NCI-H2029 (cell line): ENCODE measurements at regions not wholly inside any gene's neighbourhood (a gene's known extent, or its start where the extent isn't known, plus 50 kb on each side); places are given as distances from the start of the nearest gene placed in this dataset.

Experiments used
- DNase-seq: peaks from one replicate; lab custom pipeline; 2025; lab: John Stamatoyannopoulos, UW

DNA sequence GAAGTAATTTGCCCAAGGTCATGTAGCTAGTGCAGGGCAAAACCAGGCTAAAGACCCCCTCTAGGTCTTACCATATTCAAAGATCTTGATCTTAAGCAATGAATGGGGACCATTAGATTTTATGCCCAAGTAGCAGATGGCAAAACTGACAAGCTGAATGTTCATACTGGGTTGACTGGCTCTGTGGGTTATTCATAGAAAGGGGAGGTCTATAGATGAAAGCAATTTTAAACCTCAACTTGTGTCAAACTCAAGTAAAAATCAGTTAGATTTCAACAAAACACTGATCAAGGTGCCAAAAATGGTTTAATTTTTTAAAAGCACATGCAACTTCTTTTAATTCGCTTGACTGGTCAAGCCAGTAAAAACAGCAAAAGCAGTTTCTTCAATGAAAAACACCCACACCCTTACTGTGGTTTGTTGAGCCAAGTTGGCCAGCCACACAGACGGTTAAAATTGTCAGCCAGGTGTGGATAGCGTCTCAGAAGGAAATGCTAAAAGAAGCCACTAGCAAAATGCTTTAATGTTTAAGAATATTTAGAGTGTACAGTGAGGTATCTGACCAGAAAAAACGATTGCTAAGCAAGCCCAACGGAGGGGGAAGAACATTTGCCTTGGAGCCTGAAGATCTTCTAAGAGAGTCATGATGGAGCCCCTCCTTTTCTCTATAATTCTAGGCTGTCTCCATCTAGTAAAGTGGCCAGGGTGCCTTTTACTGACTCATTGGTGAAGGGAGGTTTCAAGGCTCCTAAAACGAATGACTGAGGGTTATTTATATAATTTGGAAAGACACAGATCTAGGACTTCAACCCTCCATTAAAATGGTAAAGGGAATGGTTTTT is 539.6 kb upstream of the CLINT1 start:
- DNase-seq, result no peak

- DNase-seq, result no peak
These were observed 538.3 kb upstream of the CLINT1 start for GRCh38 chr5:158397278-158397677.

DNA sequence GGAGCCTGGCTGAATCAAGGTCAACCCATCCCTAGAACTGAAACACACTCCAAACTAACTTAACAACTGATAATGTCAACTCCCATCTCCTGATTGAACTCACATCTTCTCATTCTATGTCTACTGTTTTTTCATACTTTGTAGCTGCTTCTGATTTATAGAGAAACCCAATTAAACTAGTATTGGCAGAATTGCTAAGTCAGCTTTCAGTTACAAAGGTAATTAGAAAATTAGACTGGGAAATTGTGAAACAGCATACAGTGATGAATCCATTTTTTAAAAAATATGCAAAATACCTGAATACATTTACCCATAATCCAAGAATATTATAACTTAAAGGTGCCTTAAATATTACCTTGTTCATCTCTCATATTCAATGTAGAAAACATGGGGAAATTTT is 535.2 kb upstream of the CLINT1 start:
- DNase-seq, result no peak

DNA sequence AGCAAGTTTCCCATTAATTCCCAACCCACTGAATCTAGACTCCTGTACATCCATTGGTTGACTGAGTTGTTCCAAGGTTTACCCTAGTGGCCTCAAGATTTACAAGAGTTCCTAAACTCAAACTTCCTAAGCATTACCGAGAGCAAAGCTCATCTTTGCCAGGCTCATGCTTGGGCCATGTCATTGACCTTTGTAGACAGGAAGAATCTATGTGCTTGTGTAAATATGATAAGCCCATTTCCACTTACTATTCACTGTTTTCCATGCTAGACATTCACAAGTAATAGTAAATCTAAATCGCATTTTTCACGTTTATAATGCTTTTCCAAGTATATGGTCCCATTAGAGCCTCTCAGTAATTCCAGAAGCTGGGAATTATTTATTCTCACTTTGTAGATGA is 534.5 kb upstream of the CLINT1 start:
- DNase-seq, result no peak

DNA sequence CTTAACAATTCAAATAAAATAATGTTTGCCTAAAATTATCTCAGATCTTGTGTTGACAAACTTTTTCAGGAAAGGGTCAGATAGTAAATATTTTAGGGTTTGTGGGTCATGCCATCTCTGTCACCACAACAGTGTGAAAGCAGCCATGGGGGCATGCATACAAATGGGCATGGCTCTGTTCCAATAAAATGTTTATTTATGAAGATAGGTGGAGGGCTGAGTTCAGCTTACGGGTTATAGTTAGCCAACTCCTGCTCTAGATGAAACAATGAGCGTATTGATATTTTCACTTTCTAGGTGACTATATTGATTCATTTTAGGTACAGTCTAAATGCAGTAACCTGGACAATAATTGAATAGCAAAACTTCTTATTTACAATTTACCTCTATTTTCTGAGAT is 533.8 kb upstream of the CLINT1 start:
- no peak for DNase-seq

GRCh38 chr5:158390577-158390976 is 531.6 kb upstream of the CLINT1 start:
- DNase-seq, result no peak

DNA sequence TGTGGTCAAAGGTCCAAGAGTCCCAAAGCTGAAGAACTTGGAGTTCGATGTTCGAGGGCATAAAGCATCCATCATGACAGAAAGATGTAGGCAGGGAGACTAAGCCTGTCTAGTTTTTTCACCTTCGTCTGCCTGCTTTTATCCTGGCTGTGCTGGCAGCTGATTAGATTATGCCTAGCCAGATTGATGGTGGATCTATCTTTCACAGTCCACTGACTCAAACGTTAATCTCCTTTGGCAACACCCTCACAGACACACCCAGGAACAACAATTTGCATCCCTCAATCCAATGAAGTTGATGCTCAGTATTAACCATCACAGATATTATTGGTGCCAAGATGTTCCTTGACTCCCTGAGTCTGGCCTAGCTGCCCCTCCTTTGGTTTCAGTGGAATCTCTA is 530.8 kb upstream of the CLINT1 start:
- no peak for DNase-seq

DNA sequence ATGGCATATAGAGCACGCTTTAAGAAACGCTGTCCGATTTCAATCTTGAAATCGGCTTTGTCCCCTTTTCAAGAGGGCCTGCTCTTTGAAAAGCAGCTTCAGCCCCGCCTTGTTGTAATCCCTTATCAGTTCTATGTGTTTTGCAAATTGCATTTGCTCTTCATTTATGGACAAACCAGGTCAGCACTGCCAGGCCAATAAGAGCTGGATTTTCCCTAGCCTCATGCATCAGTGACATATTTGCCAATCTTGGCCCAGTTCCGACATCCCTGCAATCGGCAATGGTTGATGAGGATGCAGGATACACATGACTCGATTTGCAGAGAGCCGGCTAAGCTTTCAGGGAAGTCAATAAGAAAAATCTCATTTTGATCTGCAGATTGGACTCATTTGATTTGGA is 529.1 kb upstream of the CLINT1 start:
- no peak for DNase-seq

- DNase-seq, result no peak
These were observed 528.6 kb upstream of the CLINT1 start for GRCh38 chr5:158387499-158387898.

GRCh38 chr5:158385982-158386381 is 527.0 kb upstream of the CLINT1 start:
- no peak for DNase-seq

DNA sequence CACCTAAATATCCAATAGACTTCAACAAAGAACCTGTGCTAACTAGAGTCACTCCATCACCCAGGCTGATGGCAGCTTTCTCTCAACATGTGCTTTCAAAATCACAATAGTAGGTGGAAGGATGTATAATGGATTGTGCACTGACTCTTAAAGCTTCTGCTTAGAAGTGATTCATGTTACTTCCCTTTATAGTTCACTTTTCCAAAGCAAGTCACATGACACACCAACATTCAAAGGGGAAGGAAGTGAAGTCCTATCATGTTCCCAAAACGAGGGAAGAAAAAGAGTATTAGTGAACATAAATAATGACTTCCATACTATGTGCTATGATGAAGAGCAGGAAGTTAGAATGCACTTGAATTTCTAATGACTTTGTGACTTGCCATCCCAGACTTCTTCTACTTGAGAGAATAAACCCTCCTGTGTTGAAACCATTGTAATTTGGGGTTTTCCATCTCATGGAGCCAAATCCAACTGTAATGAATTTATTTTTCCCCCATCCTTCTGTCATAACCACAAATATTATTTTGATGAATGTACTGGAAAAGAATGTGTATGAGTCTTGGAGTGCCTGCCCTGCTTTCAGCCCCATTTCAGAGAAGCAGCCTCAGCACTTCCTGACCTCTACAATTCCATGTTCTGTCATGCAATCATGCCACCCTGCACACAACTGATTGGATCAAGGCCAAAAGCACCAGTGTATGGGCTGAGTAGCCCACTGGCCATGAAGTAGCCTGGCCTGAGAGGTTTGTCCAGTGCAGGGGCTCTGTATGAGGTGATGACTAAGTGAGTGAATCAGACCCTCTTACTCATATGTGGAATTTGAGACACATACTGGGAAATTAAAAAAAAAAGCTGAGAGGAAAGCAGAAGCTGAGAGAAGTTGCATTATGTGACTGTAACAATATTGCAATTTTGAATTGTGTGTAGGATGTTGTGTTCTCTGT is 525.9 kb upstream of the CLINT1 start:
- DNase-seq, result no peak

DNA sequence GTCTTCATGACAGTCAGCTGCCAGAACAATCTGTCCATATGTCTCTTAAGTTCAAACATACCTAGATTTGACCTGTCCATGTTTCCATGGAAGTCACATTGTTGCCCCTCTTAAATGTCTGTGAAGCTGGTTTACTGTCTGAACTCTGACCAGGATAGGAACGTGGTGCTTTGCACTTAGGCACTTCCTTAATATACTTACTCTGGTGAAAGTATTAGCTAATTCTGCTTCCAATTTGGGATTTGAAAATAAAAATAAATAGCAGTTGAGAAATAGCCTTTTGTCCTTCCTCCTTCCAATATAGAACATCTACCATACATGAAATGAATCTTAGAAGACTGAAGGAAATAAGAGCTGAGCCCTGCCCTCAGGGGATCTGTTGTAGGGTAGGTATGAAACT is 524.5 kb upstream of the CLINT1 start:
- DNase-seq, result no peak

DNA sequence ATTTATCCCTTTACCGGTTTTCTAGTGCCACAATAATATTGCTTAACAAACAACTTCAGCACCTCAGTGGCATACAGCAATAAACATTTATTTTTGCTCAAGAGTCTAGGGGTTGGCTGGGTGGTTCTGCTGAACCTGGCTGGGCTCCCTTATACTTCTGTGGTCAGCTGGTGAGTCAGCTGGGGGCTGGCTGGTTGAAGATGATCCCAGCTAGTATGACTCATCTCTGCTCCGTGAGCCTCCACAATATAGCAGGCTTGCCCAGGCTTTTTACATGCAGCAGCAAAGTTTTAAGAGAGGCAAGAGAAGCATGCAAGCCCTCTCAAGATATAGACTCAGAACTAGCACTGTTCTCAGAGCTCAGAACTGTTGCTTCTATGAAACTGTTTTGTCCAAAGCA is 523.5 kb upstream of the CLINT1 start:
- DNase-seq, result no peak

- DNase-seq, result no peak
These were observed 522.7 kb upstream of the CLINT1 start for GRCh38 chr5:158381614-158382160.

DNA sequence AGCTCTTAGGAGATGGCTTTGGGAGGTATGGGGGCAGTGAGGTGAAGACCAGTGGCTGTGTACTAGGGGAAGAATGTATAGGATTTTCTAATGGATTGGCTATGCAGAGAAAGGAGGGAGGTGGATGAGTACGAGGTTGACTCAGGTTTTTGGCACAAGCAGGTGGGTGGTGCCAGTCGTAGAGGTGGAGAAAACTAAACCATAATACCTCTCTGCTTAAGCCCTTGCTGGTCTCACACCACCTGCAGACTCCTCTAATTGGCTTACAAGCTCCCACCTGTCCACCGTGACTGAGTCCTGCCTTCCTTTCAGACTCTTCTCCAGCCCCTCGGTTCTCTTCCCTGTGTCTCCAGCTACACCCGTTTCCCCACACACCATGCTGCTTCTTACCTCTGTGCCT is 521.7 kb upstream of the CLINT1 start:
- DNase-seq, result no peak

DNA sequence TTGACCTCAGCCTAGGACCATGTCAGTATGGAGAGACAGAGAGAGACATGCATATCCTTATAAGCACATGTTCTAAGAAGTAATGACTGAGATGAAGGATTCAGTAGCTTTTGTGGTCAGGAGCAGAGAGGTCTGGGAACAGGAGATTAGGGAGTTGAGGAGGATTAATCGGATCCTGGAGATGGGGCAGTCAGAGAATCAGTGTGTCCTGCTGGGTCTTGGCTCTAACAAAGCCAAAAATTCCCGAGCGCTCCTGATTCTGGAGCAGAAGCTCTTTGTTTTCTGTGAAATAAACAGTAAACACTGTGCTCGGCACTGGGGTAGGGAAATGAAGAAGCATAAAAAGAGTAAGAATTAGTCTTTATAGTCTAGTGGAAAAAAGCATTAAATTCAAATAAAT is 520.0 kb upstream of the CLINT1 start:
- no peak for DNase-seq

GRCh38 chr5:158376679-158377078 is 517.7 kb upstream of the CLINT1 start:
- DNase-seq, result no peak

DNA sequence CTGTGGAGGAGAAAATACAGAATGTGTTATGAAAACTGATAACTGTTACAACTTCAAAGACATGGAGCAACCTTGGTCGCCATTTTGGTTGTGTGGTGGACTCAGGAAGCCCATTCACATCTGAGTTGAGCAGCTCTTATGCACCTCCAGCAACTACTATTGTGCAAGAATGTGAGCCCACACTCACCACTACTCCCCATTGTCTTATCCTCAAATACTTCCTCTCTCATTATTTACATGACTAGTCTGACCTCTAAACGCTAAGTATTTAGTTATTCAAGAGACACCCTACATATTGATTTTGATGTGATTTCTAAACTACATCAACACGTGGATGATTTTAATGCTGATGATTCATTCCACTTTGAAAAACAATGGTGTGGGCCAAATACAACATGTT is 516.6 kb upstream of the CLINT1 start:
- no peak for DNase-seq

DNA sequence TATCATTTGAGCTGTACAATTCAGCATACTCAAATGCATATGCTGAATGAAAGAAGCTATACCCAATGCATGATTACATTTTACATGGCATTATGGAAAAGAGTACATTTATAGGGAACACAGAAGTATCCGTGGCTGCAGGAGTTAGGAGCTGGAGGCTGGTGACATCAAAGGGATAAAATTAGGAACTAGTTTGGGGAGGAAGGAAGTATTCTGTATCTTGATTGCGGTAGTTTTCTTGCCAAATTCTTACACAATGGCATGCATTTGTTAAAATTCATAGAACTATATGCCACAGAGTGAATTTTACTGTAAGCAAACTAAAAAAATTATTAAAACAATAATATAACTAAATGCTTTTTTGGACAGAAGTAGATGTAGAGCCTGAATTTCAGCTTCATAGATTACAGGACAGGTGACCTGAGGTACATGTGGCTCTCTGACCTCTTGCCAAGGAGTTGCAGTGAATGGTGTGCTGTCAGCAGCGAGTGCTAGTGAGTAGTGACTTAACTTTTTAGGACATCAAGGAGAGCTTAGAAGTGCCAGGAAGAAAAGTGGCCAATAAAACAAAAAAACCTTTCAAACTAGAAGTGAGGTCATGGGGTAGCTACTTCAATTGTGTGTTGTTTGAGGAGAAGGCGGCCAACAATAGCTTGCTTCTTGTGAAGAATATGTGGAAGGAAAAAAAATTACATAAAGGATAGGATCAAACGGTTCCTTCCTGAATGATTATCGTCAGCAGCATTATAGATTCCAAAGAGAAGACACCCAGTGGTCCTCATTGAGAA is 514.9 kb upstream of the CLINT1 start:
- DNase-seq, result no peak

GRCh38 chr5:158369241-158369640 is 510.3 kb upstream of the CLINT1 start:
- no peak for DNase-seq

- DNase-seq, result no peak
These were observed 509.7 kb upstream of the CLINT1 start for GRCh38 chr5:158368686-158369085.

DNA sequence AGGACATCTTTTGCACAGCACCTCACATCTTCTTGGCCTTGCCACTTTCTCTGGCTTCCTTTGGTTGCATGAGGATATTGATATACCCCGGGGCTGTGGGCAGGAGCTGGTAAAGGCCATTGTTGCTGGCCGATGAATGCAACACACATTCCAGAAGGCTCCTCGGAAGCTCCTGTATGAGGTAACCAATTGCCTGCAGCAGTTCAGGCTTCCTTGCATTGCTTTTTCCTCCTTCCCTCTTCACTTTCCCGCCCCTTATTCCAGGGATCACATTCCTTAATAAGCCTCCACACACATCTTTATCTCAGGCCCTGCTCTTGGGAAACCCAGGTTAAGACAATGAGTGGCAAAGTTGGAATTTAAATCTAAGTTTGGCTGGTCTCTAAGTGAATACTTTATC is 505.4 kb upstream of the CLINT1 start:
- DNase-seq, result no peak
